ENCODE measurements at regions not wholly inside any gene's neighbourhood (a gene's known extent, or its start where the extent isn't known, plus 50 kb on each side); places are given as distances from the start of the nearest gene placed in this dataset.

GRCh38 chr3:107943786-107944523 is 146.9 kb downstream of the CD47 start:
- TF ChIP-seq FOXM1 (IDR thresholded peaks at IDR 0.05; ENCODE audit: low read depth, low read length) (no peak), EZH2 (IDR thresholded peaks at IDR 0.05; ENCODE audit: borderline replicate concordance, control insufficient read depth, low read depth, low read length) (no peak), ESRRA (IDR thresholded peaks at IDR 0.05; ENCODE audit: low read length) (no peak), CHD4 (IDR thresholded peaks at IDR 0.05) (no peak), TBL1XR1 (IDR thresholded peaks at IDR 0.05; ENCODE audit: low read depth, low read length) (no peak), TCF12 (IDR thresholded peaks at IDR 0.05; ENCODE audit: low read depth, low read length) (no peak), ZNF207 (IDR thresholded peaks at IDR 0.05; ENCODE audit: borderline replicate concordance) (no peak), STAT3 (IDR thresholded peaks at IDR 0.05; ENCODE audit: low read depth, low read length) (no peak), CHD2 (IDR thresholded peaks at IDR 0.05; ENCODE audit: borderline replicate concordance, low read depth, low read length) (no peak), ZNF384 (IDR thresholded peaks at IDR 0.05; ENCODE audit: borderline replicate concordance, low read depth, low read length) (no peak), ELK1 (IDR thresholded peaks at IDR 0.05; ENCODE audit: low read depth, low read length) (no peak), FOXK2 (IDR thresholded peaks at IDR 0.05) (no peak), SMAD1 (IDR thresholded peaks at IDR 0.05; ENCODE audit: low read depth, partially characterized antibody) (no peak)
- no peak overlapping the region for H3K4me3 ChIP-seq
- 38% methylated on average over 5 of the region's 5 CpGs for WGBS (ENCODE audit: insufficient coverage, insufficient replicate concordance, low lambda C conversion rate, missing lambda C conversion rate)
- BruUV-seq (replicated peaks): no TSS peak
- H3K79me2 ChIP-seq (ENCODE audit: control insufficient read depth, insufficient read depth, low read length): no peaks in the 10 kb centered on the region
- H3K9me3 ChIP-seq (replicated peaks; ENCODE audit: control insufficient read depth, insufficient read depth, low read length): no peaks in the 10 kb centered on the region
- ChIA-PET RAD21 (ENCODE audit: unreplicated experiment) (interaction anchor here (1.4 kb wide), 1 partner anchor 461 kb away, joined by 3 read pairs; no protein-coding TSS in a partner anchor), CTCF (no interaction called here), POLR2A (no interaction called here), SMC1A (ENCODE audit: uncharacterized antibody, unreplicated experiment) (interaction anchor here (0.6 to 1.2 kb wide), 2 partner anchors 13 to 128 kb away, joined by 3 read pairs; no protein-coding TSS in a partner anchor)
- H3K36me3 ChIP-seq (ENCODE audit: control insufficient read depth in 2 of 2, insufficient read depth in 2 of 2, low read length in 1 of 2): no peaks in the 10 kb centered on the region
- no peak overlapping the region for H3K27ac ChIP-seq (ENCODE audit: control insufficient read depth, insufficient read depth)
- H3K27me3 ChIP-seq (replicated peaks in 1 of 2; ENCODE audit: control insufficient read depth in 2 of 2, insufficient read depth in 2 of 2, low read length in 1 of 2): no peaks in the 10 kb centered on the region
- FAIRE-seq (no peak), ATAC-seq (no peak), DNase-seq (ENCODE audit: low read depth, low spot score) (no peak)
- intact Hi-C loops (cut with micrococcal nuclease; ENCODE audit: unreplicated experiment) (no loop called here), in situ Hi-C loops (cut with MboI) (no loop called here)
- H3K9ac ChIP-seq (ENCODE audit: control insufficient read depth, insufficient read depth, low read length): no peak overlapping the region
- no peaks in the 10 kb centered on the region for H3K4me1 ChIP-seq (ENCODE audit: control insufficient read depth, insufficient read depth, low read length)
- no peak overlapping the region for H3K4me2 ChIP-seq (ENCODE audit: control insufficient read depth, insufficient read depth)
- no peak overlapping the region for H2AFZ ChIP-seq (ENCODE audit: control insufficient read depth, low read depth, low read length)
- no peaks in the 10 kb centered on the region for H4K20me1 ChIP-seq (ENCODE audit: control insufficient read depth, insufficient read depth)

All from GM12878 (cell line).